Posterior vena cava (tissue), 2 donors: ENCODE measurements at regions not wholly inside any gene's neighbourhood (a gene's known extent, or its start where the extent isn't known, plus 50 kb on each side); places are given as distances from the start of the nearest gene placed in this dataset.

Source experiments
- DNase-seq: peaks from one replicate; pipeline ENCODE4 v3.0.0-alpha.2; 2020; ENCODE audit warnings: low spot score
- intact Hi-C, 2 donors: fragments of 100-400 bp; cut with DNase I; formaldehyde crosslinking; loops; one replicate each; pipeline versions ENCODE4 v1.14.1 to v1.14.2; 2022 to 2023
- donor health status: DM: yes; HTN: yes; CAD: no.
- donor health status: DM: yes; HTN: yes; CAD: no.

- DNase-seq: no peak
- intact Hi-C loops: no loop called here
Measured at GRCh38 chr4:110924761-110925160, 301.9 kb upstream of the PITX2 start.

- intact Hi-C loops: no loop called here
- DNase-seq: no peak
Measured at GRCh38 chr4:110926841-110927400, 304.0 kb upstream of the PITX2 start.

- intact Hi-C loops: no loop called here
- no peak for DNase-seq
Measured at GRCh38 chr4:110933341-110933740, 310.5 kb upstream of the PITX2 start.

- no peak for DNase-seq
Measured at GRCh38 chr4:110944501-110944900, 321.6 kb upstream of the PITX2 start.

GRCh38 chr4:110945600-110945999, 322.7 kb upstream of the PITX2 start:
- DNase-seq: no peak
- intact Hi-C loops: no loop called here

More at GRCh38 chr4:110944501-110944900, 321.6 kb upstream of the PITX2 start:
- intact Hi-C loops: no loop called here

- DNase-seq: no peak
- intact Hi-C loops: no loop called here
Measured at GRCh38 chr4:110949542-110949941, 326.7 kb upstream of the PITX2 start.

GRCh38 chr4:110950731-110951130, 327.9 kb upstream of the PITX2 start:
- intact Hi-C loops: no loop called here
- DNase-seq: no peak

- DNase-seq: no peak
- intact Hi-C loops: no loop called here
Measured at GRCh38 chr4:110953191-110953590, 330.3 kb upstream of the PITX2 start.

- DNase-seq: no peak
- intact Hi-C loops: no loop called here
Measured at GRCh38 chr4:110953898-110954297, 331.0 kb upstream of the PITX2 start.

GRCh38 chr4:110955748-110956147, 332.9 kb upstream of the PITX2 start:
- no peak for DNase-seq
- intact Hi-C loops: no loop called here

GRCh38 chr4:110959041-110959643, 336.3 kb upstream of the PITX2 start:
- DNase-seq: no peak
- intact Hi-C loops: no loop called here

- no peak for DNase-seq
- intact Hi-C loops: no loop called here
Measured at GRCh38 chr4:110961066-110961465, 338.2 kb upstream of the PITX2 start.

GRCh38 chr4:110962616-110963015, 339.7 kb upstream of the PITX2 start:
- DNase-seq: no peak
- intact Hi-C loops: no loop called here

- DNase-seq: no peak
- intact Hi-C loops: no loop called here
Measured at GRCh38 chr4:110963662-110964280, 340.9 kb upstream of the PITX2 start.

GRCh38 chr4:110967936-110968335, 345.1 kb upstream of the PITX2 start:
- DNase-seq: no peak
- intact Hi-C loops: no loop called here

GRCh38 chr4:110970642-110971041, 347.8 kb upstream of the PITX2 start:
- DNase-seq: no peak
- intact Hi-C loops: no loop called here

- DNase-seq: no peak
- intact Hi-C loops: no loop called here
Measured at GRCh38 chr4:110975338-110975737, 352.5 kb upstream of the PITX2 start.

GRCh38 chr4:110977554-110977953, 354.7 kb upstream of the PITX2 start:
- DNase-seq: no peak
- intact Hi-C loops: no loop called here

GRCh38 chr4:110978761-110979160, 355.9 kb upstream of the PITX2 start:
- intact Hi-C loops: no loop called here
- DNase-seq: no peak

- intact Hi-C loops: no loop called here
- DNase-seq: no peak
Measured at GRCh38 chr4:110982486-110982885, 359.6 kb upstream of the PITX2 start.

- intact Hi-C loops: no loop called here
- DNase-seq: no peak
Measured at GRCh38 chr4:110988722-110989121, 365.8 kb upstream of the PITX2 start.
